Erythroblast (primary cell): ENCODE measurements at regions not wholly inside any gene's neighbourhood (a gene's known extent, or its start where the extent isn't known, plus 50 kb on each side); places are given as distances from the start of the nearest gene placed in this dataset.

Source experiments
- GATA1 ChIP-seq: IDR thresholded peaks from 2 replicates; pipeline ENCODE4 v1.6.1; 2011; ENCODE audit warnings: low read depth, mild to moderate bottlenecking, control low read depth, low read length, moderate library complexity
- POLR2A ChIP-seq: IDR thresholded peaks from 2 replicates; pipeline ENCODE4 v1.6.1; 2011; ENCODE audit warnings: mild to moderate bottlenecking, low read length

- no peak for TF ChIP-seq POLR2A
- no peak for TF ChIP-seq GATA1
Observed at GRCh38 chr1:197837911-197838310, 62.6 kb upstream of the DENND1B start.
